ENCODE measurements at regions not wholly inside any gene's neighbourhood (a gene's known extent, or its start where the extent isn't known, plus 50 kb on each side); places are given as distances from the start of the nearest gene placed in this dataset.

- Histone ChIP-seq H3K79me2 (ENCODE audit: control insufficient read depth, insufficient read depth, low read length) (no peaks in the 10 kb centered on the region), H3K27ac (ENCODE audit: insufficient read depth, low read length) (no peak overlapping the region), H3K4me3 (replicated peaks in 1 of 4; ENCODE audit: control extremely low read depth in 1 of 4, insufficient read depth in 1 of 4, low read depth in 3 of 4, low read length in 4 of 4) (no peak overlapping the region), H3K4me2 (ENCODE audit: extremely low read depth, insufficient read depth, low read length) (no peak overlapping the region), H3K27me3 (ENCODE audit: control insufficient read depth, insufficient read depth, low read length) (no peaks in the 10 kb centered on the region), H3K4me1 (ENCODE audit: control insufficient read depth, extremely low read depth, insufficient read depth, low read length) (no peaks in the 10 kb centered on the region), H3K9me3 (ENCODE audit: control insufficient read depth, insufficient read depth, low read depth, low read length) (no peaks in the 10 kb centered on the region), H2AFZ (ENCODE audit: low read length) (no peak overlapping the region), H4K20me1 (ENCODE audit: control insufficient read depth, extremely low read depth, insufficient read depth, low read length) (no peaks in the 10 kb centered on the region), H3K36me3 (ENCODE audit: control insufficient read depth, insufficient read depth, low read length) (no peaks in the 10 kb centered on the region), H3K9ac (ENCODE audit: insufficient read depth, low read length) (no peak overlapping the region)
- TF ChIP-seq CTCF (conservative IDR thresholded peaks at IDR 0.05 in 1 of 2, IDR thresholded peaks at IDR 0.05 in 1 of 2; ENCODE audit: low read depth in 1 of 2, low read length in 2 of 2) (no peak), EZH2 (IDR thresholded peaks at IDR 0.05; ENCODE audit: low read length, missing control alignments) (no peak)
- no peak for DNase-seq (ENCODE audit: low read depth in 2 of 2)
These were observed 74.4 kb upstream of the CLEC14A start for GRCh38 chr14:38330275-38330674.

GRCh38 chr14:38329246-38329645 is 73.4 kb upstream of the CLEC14A start:
- TF ChIP-seq CTCF (conservative IDR thresholded peaks at IDR 0.05 in 1 of 2, IDR thresholded peaks at IDR 0.05 in 1 of 2; ENCODE audit: low read depth in 1 of 2, low read length in 2 of 2) = no peak
- Histone ChIP-seq H3K4me3 (replicated peaks in 1 of 4; ENCODE audit: control extremely low read depth in 1 of 4, insufficient read depth in 1 of 4, low read depth in 3 of 4, low read length in 4 of 4) (no peak overlapping the region), H4K20me1 (ENCODE audit: control insufficient read depth, extremely low read depth, insufficient read depth, low read length) (no peaks in the 10 kb centered on the region), H3K27me3 (ENCODE audit: control insufficient read depth, insufficient read depth, low read length) (no peaks in the 10 kb centered on the region), H2AFZ (ENCODE audit: low read length) (no peak overlapping the region), H3K9me3 (ENCODE audit: control insufficient read depth, insufficient read depth, low read depth, low read length) (no peaks in the 10 kb centered on the region), H3K4me2 (ENCODE audit: extremely low read depth, insufficient read depth, low read length) (no peak overlapping the region), H3K36me3 (ENCODE audit: control insufficient read depth, insufficient read depth, low read length) (no peaks in the 10 kb centered on the region), H3K9ac (ENCODE audit: insufficient read depth, low read length) (no peak overlapping the region), H3K4me1 (ENCODE audit: control insufficient read depth, extremely low read depth, insufficient read depth, low read length) (no peaks in the 10 kb centered on the region), H3K27ac (ENCODE audit: insufficient read depth, low read length) (no peak overlapping the region), H3K79me2 (ENCODE audit: control insufficient read depth, insufficient read depth, low read length) (no peaks in the 10 kb centered on the region)
- DNase-seq (ENCODE audit: low read depth in 2 of 2) = no peak

GRCh38 chr14:38316922-38317321 is 61.0 kb upstream of the CLEC14A start:
- Histone ChIP-seq H3K4me1 (ENCODE audit: control insufficient read depth, extremely low read depth, insufficient read depth, low read length) (no peaks in the 10 kb centered on the region), H3K36me3 (ENCODE audit: control insufficient read depth, insufficient read depth, low read length) (no peaks in the 10 kb centered on the region), H2AFZ (ENCODE audit: low read length) (no peak overlapping the region), H3K79me2 (ENCODE audit: control insufficient read depth, insufficient read depth, low read length) (no peaks in the 10 kb centered on the region), H3K9ac (ENCODE audit: insufficient read depth, low read length) (no peak overlapping the region), H3K4me2 (ENCODE audit: extremely low read depth, insufficient read depth, low read length) (no peak overlapping the region), H3K27ac (ENCODE audit: insufficient read depth, low read length) (no peak overlapping the region), H4K20me1 (ENCODE audit: control insufficient read depth, extremely low read depth, insufficient read depth, low read length) (no peaks in the 10 kb centered on the region), H3K9me3 (ENCODE audit: control insufficient read depth, insufficient read depth, low read depth, low read length) (no peaks in the 10 kb centered on the region), H3K27me3 (ENCODE audit: control insufficient read depth, insufficient read depth, low read length) (no peaks in the 10 kb centered on the region), H3K4me3 (replicated peaks in 1 of 4; ENCODE audit: control extremely low read depth in 1 of 4, insufficient read depth in 1 of 4, low read depth in 3 of 4, low read length in 4 of 4) (no peak overlapping the region)
- DNase-seq (ENCODE audit: low read depth in 2 of 2) = no peak
- TF ChIP-seq CTCF (conservative IDR thresholded peaks at IDR 0.05 in 1 of 2, IDR thresholded peaks at IDR 0.05 in 1 of 2; ENCODE audit: low read depth in 1 of 2, low read length in 2 of 2) (no peak), EZH2 (IDR thresholded peaks at IDR 0.05; ENCODE audit: low read length, missing control alignments) (no peak)

Measured in fibroblast of lung (primary cell).